ENCODE measurements at regions not wholly inside any gene's neighbourhood (a gene's known extent, or its start where the extent isn't known, plus 50 kb on each side); places are given as distances from the start of the nearest gene placed in this dataset.
"Not testable (repeated sequence)": the region's sequence is repeated elsewhere in the genome, so short reads cannot be mapped to it uniquely, and the experiment has no call there.

DNA sequence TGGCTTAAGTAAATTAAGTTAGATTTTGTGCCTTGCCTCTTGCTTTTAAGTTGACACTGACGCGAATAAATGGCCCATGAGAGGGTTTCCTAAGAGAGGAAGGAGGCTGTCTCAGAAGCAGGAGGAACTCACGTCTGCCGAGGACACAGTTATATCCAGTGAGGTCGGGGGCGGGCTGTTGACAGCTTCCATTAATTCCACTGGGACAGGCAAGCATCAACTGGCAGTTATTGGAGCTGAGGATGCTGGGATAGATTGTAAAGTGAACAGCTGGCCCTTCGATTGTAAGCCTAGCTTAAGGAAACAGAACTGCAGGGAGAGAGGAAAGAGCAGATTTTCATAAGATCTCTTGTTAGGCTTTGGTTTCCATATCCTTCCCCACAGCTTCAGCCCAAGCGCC is 399.2 kb downstream of the IPO8 start:
- no peaks in the 10 kb centered on the region for H3K27me3 ChIP-seq
- no peaks in the 10 kb centered on the region for H3K9me3 ChIP-seq
- no peak for DNase-seq
- H3K4me3 ChIP-seq = no peak overlapping the region
- no peaks in the 10 kb centered on the region for H3K36me3 ChIP-seq
- intact Hi-C loops (cut with DNase I; ENCODE audit: low total_unique reads) = no loop called here
- TF ChIP-seq POLR2A (IDR thresholded peaks at IDR 0.05) (no peak), CTCF (IDR thresholded peaks at IDR 0.05) (no peak)
- no peak overlapping the region for H3K27ac ChIP-seq
- no peaks in the 10 kb centered on the region for H3K4me1 ChIP-seq

GRCh38 chr12:30286345-30286926 is 409.2 kb downstream of the IPO8 start:
- TF ChIP-seq CTCF (IDR thresholded peaks at IDR 0.05) (peak in 2 of 4 experiments; percentile 13 to 26), POLR2A (IDR thresholded peaks at IDR 0.05) (no peak)
- H3K27ac ChIP-seq = no peak overlapping the region
- no peak overlapping the region for H3K4me3 ChIP-seq
- H3K36me3 ChIP-seq = no peaks in the 10 kb centered on the region
- H3K9me3 ChIP-seq = no peaks in the 10 kb centered on the region
- no peaks in the 10 kb centered on the region for H3K4me1 ChIP-seq
- H3K27me3 ChIP-seq = no peaks in the 10 kb centered on the region
- intact Hi-C loops (cut with DNase I; ENCODE audit: low total_unique reads) = no loop called here
- no peak for DNase-seq

DNA sequence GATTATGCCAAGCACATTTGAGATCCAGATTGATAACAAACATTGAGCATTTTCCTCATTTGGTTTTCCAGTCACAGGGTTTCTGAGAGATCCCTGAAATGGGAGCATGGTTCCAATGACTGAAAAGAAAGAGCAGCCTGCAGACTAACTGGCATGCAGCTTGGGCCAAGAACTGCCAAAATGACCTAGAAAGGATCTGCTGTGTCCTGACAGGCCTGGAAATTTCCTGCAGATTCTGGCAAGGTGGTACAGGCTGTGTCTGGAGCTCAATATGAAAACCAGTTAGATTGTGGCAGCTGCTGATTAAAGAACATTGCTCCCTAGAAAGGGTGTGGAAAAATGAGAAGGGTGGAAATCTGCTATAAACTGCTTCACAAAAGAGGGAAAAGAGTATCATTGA is 417.3 kb downstream of the IPO8 start:
- H3K4me3 ChIP-seq = no peak overlapping the region
- no peak for TF ChIP-seq POLR2A (IDR thresholded peaks at IDR 0.05)
- no peak for TF ChIP-seq CTCF (IDR thresholded peaks at IDR 0.05)
- DNase-seq = no peak
- no peaks in the 10 kb centered on the region for H3K27me3 ChIP-seq
- no peaks in the 10 kb centered on the region for H3K4me1 ChIP-seq
- no peak overlapping the region for H3K27ac ChIP-seq
- no peaks in the 10 kb centered on the region for H3K36me3 ChIP-seq
- intact Hi-C loops (cut with DNase I; ENCODE audit: low total_unique reads) = no loop called here
- H3K9me3 ChIP-seq = no peaks in the 10 kb centered on the region

DNA sequence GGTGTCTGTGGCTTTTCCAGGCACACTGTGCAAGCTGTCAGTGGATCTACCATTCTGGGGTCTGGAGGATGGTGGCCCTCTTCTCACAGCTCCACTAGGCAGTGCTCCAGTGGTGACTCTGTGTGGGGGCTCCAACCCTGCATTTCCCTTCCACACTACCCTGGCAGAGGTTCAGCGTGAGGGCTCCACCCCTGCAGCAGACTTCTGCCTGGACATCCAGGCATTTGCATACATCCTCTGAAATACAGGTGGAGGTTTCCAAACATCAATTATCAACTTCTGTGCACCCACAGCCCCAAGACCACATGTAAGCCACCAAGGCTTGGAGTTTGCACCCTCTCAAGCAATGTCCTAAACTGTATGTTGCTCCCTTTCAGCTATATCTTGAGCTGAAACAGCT is 423.2 kb downstream of the IPO8 start:
- H3K36me3 ChIP-seq; H3K4me3 ChIP-seq; intact Hi-C loops (cut with DNase I; ENCODE audit: low total_unique reads); H3K9me3 ChIP-seq; H3K27me3 ChIP-seq; DNase-seq; H3K4me1 ChIP-seq; H3K27ac ChIP-seq: not testable (repeated sequence)

DNA sequence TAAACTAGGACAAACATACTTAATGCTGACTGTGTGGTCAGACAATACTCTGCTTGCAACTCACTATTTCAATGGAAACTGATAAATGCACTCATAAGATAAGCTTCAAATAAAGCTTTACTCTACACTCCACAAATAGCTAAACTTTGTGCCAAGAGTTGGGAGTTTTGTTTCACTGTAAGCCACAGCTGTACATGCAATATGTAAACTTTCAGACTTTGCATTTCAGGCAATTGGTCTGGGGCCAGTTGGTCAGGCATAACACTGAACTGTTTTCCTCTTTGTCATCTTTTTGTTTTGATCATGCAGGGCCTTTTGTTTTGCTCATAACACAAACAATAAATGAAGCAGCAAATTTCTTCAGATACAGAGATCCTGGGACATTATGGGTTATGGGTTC is 426.2 kb downstream of the IPO8 start:
- Histone ChIP-seq H3K9me3 (no peaks in the 10 kb centered on the region), H3K27me3 (no peaks in the 10 kb centered on the region), H3K27ac (no peak overlapping the region), H3K4me1 (no peaks in the 10 kb centered on the region), H3K4me3 (no peak overlapping the region), H3K36me3 (no peaks in the 10 kb centered on the region)
- intact Hi-C loops (cut with DNase I; ENCODE audit: low total_unique reads) = no loop called here
- TF ChIP-seq POLR2A (IDR thresholded peaks at IDR 0.05) (no peak), CTCF (IDR thresholded peaks at IDR 0.05) (no peak)
- no peak for DNase-seq

DNA sequence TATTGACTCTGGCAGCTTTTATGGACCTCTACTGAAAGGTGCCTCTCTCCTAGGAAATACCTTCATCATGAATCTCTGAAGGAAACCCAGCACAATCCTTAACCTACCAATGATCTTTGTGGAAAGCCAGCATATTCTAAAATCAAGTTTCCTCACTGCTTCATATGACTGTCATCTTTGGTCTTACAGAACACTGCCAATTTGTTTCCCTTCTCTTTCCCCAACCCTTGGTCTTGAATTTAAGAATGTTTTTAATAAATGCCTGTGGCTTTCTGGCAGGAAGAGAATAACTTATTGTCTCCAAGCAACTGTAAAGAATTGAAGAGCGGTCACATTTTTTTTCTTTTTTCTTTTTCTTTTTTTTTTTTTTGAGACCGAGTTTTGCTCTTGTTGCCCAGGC is 427.6 kb downstream of the IPO8 start:
- no peak overlapping the region for H3K27ac ChIP-seq
- DNase-seq = no peak
- no peaks in the 10 kb centered on the region for H3K27me3 ChIP-seq
- no peaks in the 10 kb centered on the region for H3K36me3 ChIP-seq
- TF ChIP-seq POLR2A (IDR thresholded peaks at IDR 0.05) = no peak
- no peak for TF ChIP-seq CTCF (IDR thresholded peaks at IDR 0.05)
- H3K9me3 ChIP-seq = no peaks in the 10 kb centered on the region
- intact Hi-C loops (cut with DNase I; ENCODE audit: low total_unique reads) = no loop called here
- no peak overlapping the region for H3K4me3 ChIP-seq
- H3K4me1 ChIP-seq = no peaks in the 10 kb centered on the region
